ENCODE measurements at regions not wholly inside any gene's neighbourhood (a gene's known extent, or its start where the extent isn't known, plus 50 kb on each side); places are given as distances from the start of the nearest gene placed in this dataset.

DNA sequence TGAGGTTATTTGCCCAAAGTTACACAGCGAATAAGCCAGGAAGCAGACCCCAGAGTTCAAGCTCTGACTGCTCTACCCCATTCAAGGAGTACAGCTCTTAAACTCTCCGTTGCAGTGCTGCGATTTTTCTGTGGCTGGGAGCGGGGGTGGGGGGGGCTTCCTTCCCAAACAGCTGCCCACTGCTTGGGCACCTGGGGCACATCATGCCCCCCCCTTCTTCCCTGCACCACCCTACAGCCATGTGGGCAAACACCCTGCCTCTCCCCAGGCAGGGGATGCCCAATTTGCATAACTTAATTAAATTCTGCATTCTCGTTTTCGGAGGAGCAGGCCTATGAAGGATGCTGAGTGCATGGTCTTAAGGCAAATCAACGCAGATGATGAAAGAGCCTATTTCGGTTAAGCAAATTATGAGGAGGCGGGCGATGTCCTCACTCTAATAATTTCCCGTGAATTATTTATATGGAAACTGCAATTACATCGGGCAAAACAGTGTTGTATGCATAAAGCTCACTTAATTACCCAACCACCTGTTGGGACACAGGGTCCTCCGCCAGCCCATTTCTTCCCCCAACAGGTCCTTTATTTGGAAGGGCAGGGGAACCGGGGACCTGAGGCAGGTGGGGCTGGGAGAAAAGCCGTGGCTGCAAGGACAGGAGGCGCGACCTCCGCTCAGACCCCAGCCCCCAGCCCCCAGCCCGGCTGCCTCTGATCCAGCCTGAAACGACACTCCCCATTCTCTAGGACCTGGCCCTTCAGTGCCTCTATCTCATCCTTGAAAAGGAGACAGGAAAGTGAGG lies 610.5 kb downstream of the BUD13 start:
- CTCF ChIA-PET, result no interaction called here
- H3K9me3 ChIP-seq (ENCODE audit: control insufficient read depth, insufficient read depth, low read length), result no peaks in the 10 kb centered on the region
- TF ChIP-seq, protein P1, sequence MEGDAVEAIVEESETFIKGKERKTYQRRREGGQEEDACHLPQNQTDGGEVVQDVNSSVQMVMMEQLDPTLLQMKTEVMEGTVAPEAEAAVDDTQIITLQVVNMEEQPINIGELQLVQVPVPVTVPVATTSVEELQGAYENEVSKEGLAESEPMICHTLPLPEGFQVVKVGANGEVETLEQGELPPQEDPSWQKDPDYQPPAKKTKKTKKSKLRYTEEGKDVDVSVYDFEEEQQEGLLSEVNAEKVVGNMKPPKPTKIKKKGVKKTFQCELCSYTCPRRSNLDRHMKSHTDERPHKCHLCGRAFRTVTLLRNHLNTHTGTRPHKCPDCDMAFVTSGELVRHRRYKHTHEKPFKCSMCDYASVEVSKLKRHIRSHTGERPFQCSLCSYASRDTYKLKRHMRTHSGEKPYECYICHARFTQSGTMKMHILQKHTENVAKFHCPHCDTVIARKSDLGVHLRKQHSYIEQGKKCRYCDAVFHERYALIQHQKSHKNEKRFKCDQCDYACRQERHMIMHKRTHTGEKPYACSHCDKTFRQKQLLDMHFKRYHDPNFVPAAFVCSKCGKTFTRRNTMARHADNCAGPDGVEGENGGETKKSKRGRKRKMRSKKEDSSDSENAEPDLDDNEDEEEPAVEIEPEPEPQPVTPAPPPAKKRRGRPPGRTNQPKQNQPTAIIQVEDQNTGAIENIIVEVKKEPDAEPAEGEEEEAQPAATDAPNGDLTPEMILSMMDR (IDR thresholded peaks at IDR 0.05; ENCODE audit: low read depth, low read length), result no peak
- POLR2A ChIA-PET, result interaction anchor here (0.6 kb wide), 1 partner anchor 60 kb away, joined by 4 read pairs; no protein-coding TSS in a partner anchor
- H3K4me3 ChIP-seq (ENCODE audit: low read depth, low read length), result no peak overlapping the region
- no peak overlapping the region for H3K27ac ChIP-seq (ENCODE audit: low read depth, low read length)
- no peak for DNase-seq (ENCODE audit: low read depth, low spot score)
- H3K27me3 ChIP-seq (ENCODE audit: control insufficient read depth, insufficient read depth, low read length), result no peaks in the 10 kb centered on the region

DNA sequence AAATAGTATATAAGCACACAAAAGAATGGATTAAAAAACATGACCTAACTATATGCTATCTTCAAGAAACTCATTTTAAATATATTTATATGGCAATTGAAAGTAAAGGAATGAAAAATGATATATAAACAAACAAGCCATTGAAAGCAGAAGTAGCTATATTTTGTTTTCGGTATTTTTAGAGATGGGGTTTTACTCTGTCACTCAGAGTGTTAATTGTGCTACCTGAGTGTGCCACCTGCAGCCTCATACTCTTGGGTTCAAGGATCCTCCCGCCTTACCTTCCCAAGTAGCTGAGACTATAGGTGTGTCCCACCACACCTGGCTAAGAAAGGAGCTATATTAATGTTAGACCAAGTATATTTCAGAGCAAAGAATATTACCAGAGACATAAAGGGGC lies 624.1 kb downstream of the BUD13 start:
- Histone ChIP-seq H3K27ac (ENCODE audit: low read depth, low read length) (no peak overlapping the region), H3K4me3 (ENCODE audit: low read depth, low read length) (no peak overlapping the region), H3K9me3 (ENCODE audit: control insufficient read depth, insufficient read depth, low read length) (no peaks in the 10 kb centered on the region), H3K27me3 (ENCODE audit: control insufficient read depth, insufficient read depth, low read length) (no peaks in the 10 kb centered on the region)
- TF ChIP-seq, protein P1 (IDR thresholded peaks at IDR 0.05; ENCODE audit: low read depth, low read length), result no peak
- DNase-seq (ENCODE audit: low read depth, low spot score), result no peak
- POLR2A ChIA-PET, result no interaction called here
- CTCF ChIA-PET, result no interaction called here

DNA sequence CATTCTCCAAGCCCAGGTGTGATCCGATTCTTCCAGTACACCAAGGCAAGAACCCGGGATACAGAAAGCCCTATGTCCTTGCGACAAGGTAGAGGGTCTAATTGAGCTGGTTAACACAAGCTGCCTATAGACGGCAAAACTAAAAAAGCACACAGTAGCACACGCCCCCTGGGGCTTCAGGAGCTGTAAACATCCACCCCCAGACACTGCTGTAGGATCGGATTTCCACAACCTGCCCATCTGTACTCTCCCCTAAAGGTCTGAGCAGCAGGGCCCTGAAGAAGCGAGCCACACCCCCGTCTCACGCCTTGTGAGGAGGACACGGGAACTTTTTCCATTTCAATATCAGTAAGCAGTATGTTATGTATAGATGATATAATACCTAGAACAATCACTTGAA lies 624.7 kb downstream of the BUD13 start:
- no peak for DNase-seq (ENCODE audit: low read depth, low spot score)
- H3K27ac ChIP-seq (ENCODE audit: low read depth, low read length), result no peak overlapping the region
- ChIA-PET POLR2A (no interaction called here), CTCF (no interaction called here)
- H3K27me3 ChIP-seq (ENCODE audit: control insufficient read depth, insufficient read depth, low read length), result no peaks in the 10 kb centered on the region
- H3K9me3 ChIP-seq (ENCODE audit: control insufficient read depth, insufficient read depth, low read length), result no peaks in the 10 kb centered on the region
- no peak overlapping the region for H3K4me3 ChIP-seq (ENCODE audit: low read depth, low read length)
- TF ChIP-seq, protein P1 (IDR thresholded peaks at IDR 0.05; ENCODE audit: low read depth, low read length), result no peak

DNA sequence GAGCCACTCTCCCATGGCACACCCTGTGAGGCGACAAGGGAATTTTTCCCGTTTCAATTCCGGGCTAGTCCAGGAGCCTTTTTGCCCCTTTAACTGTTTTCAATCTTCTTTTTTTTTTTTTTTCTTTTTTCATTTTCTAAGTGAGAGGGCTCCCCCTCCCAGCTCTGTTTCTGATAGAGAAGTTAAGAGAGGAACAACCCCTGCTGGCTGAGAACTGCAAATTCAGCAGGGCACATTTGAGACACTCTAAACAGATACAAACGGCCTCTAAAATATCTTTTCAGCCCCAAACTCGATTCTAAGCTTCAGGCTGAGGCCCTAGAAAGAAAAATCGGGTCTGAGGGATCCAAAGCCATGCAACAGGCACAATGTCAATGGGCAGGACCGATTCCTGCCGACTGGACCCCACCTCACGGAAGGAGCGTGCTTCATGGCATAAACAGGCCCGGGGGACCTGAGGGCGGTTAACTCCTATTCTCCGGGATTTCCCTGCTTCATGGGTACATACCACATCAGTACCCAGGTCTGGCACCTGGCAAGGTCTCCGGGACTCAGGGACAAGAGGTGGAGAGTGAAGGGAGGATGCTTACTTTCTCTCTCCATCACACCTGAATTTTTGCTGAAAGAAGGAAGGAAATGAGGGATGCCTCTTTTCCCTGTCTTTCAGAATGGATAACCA lies 627.5 kb downstream of the BUD13 start:
- Histone ChIP-seq H3K4me3 (ENCODE audit: low read depth, low read length) (no peak overlapping the region), H3K9me3 (ENCODE audit: control insufficient read depth, insufficient read depth, low read length) (no peaks in the 10 kb centered on the region), H3K27me3 (ENCODE audit: control insufficient read depth, insufficient read depth, low read length) (no peaks in the 10 kb centered on the region), H3K27ac (ENCODE audit: low read depth, low read length) (no peak overlapping the region)
- CTCF ChIA-PET, result interaction anchor here (0.6 to 0.9 kb wide), 2 partner anchors 11 to 518 kb away, joined by 3 read pairs; no protein-coding TSS in a partner anchor
- no peak for DNase-seq (ENCODE audit: low read depth, low spot score)
- POLR2A ChIA-PET, result interaction anchor here (0.7 kb wide), 1 partner anchor 128 kb away, joined by 3 read pairs; no protein-coding TSS in a partner anchor
- TF ChIP-seq, protein P1 (IDR thresholded peaks at IDR 0.05; ENCODE audit: low read depth, low read length), result peak; percentile 35

DNA sequence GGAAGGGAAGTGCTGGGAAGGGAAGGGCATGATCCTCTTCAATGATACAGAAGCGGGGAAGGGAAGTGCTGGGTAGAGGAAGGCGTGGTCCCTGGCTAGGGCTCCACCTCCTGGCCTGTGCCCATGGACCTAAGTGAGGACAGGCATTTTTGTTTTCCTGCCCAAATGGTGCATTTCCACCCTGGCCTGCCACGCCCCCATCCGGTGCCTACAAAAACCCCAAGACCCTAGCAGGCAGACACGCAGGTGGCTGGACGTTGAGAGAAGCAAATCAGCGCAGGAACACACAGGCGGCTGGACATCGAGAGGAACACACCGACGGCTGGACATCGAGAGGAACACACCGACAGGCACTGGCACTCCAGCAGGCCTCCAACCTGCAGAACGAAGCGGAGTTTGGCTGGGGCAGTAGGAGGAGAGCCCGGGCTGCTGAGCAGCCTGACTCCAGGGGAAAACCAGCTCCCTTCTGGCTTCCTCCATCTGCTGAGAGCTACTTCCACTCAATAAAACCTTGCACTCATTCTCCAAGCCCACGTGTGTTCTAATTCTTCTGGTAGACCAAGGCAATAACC lies 628.3 kb downstream of the BUD13 start:
- DNase-seq (ENCODE audit: low read depth, low spot score), result no peak
- Histone ChIP-seq H3K9me3 (ENCODE audit: control insufficient read depth, insufficient read depth, low read length) (no peaks in the 10 kb centered on the region), H3K4me3 (ENCODE audit: low read depth, low read length) (no peak overlapping the region), H3K27me3 (ENCODE audit: control insufficient read depth, insufficient read depth, low read length) (no peaks in the 10 kb centered on the region), H3K27ac (ENCODE audit: low read depth, low read length) (no peak overlapping the region)
- CTCF ChIA-PET, result interaction anchor here (0.6 to 0.9 kb wide), 2 partner anchors 11 to 517 kb away, joined by 3 read pairs; no protein-coding TSS in a partner anchor
- TF ChIP-seq, protein P1 (IDR thresholded peaks at IDR 0.05; ENCODE audit: low read depth, low read length), result no peak
- POLR2A ChIA-PET, result no interaction called here
